ENCODE measurements at regions not wholly inside any gene's neighbourhood (a gene's known extent, or its start where the extent isn't known, plus 50 kb on each side); places are given as distances from the start of the nearest gene placed in this dataset.

- Histone ChIP-seq H3K9ac (ENCODE audit: low read length) (no peak overlapping the region), H3K36me3 (ENCODE audit: control insufficient read depth, low read depth, low read length) (no peaks in the 10 kb centered on the region)
These were observed 341.6 kb upstream of the AZI2 start for GRCh38 chr3:28690176-28690575.

DNA sequence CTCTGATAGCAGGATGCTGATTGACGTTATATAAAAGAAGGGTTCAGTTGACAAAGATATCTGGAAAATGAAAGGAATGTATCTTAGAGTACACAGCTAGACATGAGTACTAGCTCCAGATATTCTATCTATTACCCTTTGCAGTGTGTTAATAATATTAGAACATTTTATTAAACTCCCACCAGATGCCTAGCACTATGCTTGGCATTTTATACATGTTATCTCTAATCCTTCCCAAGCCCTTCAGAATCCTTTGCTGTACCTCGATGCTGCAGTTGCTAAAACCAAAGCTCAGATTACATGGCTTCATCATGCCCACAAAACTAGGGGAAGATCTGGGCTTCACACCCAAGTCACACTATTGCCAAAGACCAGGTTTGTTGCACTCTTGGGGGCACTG lies 350.1 kb upstream of the AZI2 start:
- H3K36me3 ChIP-seq (ENCODE audit: control insufficient read depth, low read depth, low read length), result no peaks in the 10 kb centered on the region
- H3K4me3 ChIP-seq (ENCODE audit: low read length), result no peak overlapping the region
- H3K27ac ChIP-seq (ENCODE audit: low read length), result no peak overlapping the region
- H3K4me1 ChIP-seq (ENCODE audit: control insufficient read depth, low read depth, low read length), result peaks cover 3% of the 10 kb centered on the region
- no peaks in the 10 kb centered on the region for H3K9me3 ChIP-seq (ENCODE audit: control insufficient read depth, low read depth, low read length)
- H3K9ac ChIP-seq (ENCODE audit: low read length), result no peak overlapping the region
- H3K27me3 ChIP-seq (ENCODE audit: control insufficient read depth, insufficient read depth, low read length), result no peaks in the 10 kb centered on the region

More at GRCh38 chr3:28690176-28690575, 341.6 kb upstream of the AZI2 start:
- Histone ChIP-seq H3K9me3 (ENCODE audit: control insufficient read depth, low read depth, low read length) (no peaks in the 10 kb centered on the region), H3K4me1 (ENCODE audit: control insufficient read depth, low read depth, low read length) (peaks cover 3% of the 10 kb centered on the region), H3K27me3 (ENCODE audit: control insufficient read depth, insufficient read depth, low read length) (no peaks in the 10 kb centered on the region), H3K4me3 (ENCODE audit: low read length) (no peak overlapping the region), H3K27ac (ENCODE audit: low read length) (no peak overlapping the region)

DNA sequence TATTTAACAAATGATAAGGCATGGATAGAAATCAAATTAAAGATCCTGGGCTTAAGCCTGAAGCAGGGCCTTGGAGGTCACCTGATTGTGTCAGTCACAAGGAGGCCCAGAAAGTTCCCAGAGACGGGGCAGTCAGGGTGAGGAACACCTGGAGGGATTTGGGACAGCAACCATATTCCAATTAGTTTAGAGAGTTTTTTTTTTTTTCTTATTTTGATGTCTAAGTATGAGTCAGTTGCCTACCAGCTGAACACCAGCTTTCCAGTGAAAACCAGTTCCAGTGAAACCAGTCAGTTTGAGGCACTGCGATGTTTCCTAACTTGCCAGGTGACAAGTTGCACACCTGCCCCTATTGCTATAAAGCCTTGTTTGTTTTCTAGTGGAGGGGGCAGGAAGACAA lies 350.7 kb upstream of the AZI2 start:
- H3K27ac ChIP-seq (ENCODE audit: low read length), result no peak overlapping the region
- H3K9me3 ChIP-seq (ENCODE audit: control insufficient read depth, low read depth, low read length), result no peaks in the 10 kb centered on the region
- no peak overlapping the region for H3K9ac ChIP-seq (ENCODE audit: low read length)
- H3K36me3 ChIP-seq (ENCODE audit: control insufficient read depth, low read depth, low read length), result no peaks in the 10 kb centered on the region
- peaks cover 6% of the 10 kb centered on the region for H3K4me1 ChIP-seq (ENCODE audit: control insufficient read depth, low read depth, low read length)
- H3K4me3 ChIP-seq (ENCODE audit: low read length), result no peak overlapping the region
- no peaks in the 10 kb centered on the region for H3K27me3 ChIP-seq (ENCODE audit: control insufficient read depth, insufficient read depth, low read length)

- Histone ChIP-seq H3K27ac (ENCODE audit: low read length) (no peak overlapping the region), H3K4me1 (ENCODE audit: control insufficient read depth, low read depth, low read length) (peaks cover 6% of the 10 kb centered on the region), H3K36me3 (ENCODE audit: control insufficient read depth, low read depth, low read length) (no peaks in the 10 kb centered on the region), H3K4me3 (ENCODE audit: low read length) (no peak overlapping the region), H3K9me3 (ENCODE audit: control insufficient read depth, low read depth, low read length) (no peaks in the 10 kb centered on the region), H3K27me3 (ENCODE audit: control insufficient read depth, insufficient read depth, low read length) (no peaks in the 10 kb centered on the region), H3K9ac (ENCODE audit: low read length) (no peak overlapping the region)
These were observed 352.1 kb upstream of the AZI2 start for GRCh38 chr3:28700728-28701127.

DNA sequence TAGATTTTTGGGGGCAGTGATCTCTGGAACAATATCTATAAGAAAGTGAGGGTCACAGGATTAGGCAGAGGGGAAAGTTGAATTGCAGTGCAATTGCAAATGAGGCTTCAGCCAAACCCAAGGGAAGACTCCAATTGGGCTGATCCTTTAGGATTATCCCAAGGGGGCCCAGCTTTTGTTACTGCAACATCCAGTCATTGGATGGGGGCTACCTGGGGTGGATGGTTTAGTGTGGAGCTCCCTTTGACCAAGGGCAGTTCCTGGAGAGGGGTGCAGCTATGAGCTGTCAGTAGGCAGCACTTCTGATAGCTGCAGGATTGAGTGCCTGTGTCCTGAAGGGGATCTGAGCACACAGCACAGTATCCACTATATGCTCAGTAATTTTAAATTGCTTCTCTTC lies 355.2 kb upstream of the AZI2 start:
- Histone ChIP-seq H3K9me3 (ENCODE audit: control insufficient read depth, low read depth, low read length) (no peaks in the 10 kb centered on the region), H3K4me1 (ENCODE audit: control insufficient read depth, low read depth, low read length) (peaks cover 6% of the 10 kb centered on the region), H3K27me3 (ENCODE audit: control insufficient read depth, insufficient read depth, low read length) (no peaks in the 10 kb centered on the region), H3K27ac (ENCODE audit: low read length) (no peak overlapping the region), H3K4me3 (ENCODE audit: low read length) (no peak overlapping the region), H3K36me3 (ENCODE audit: control insufficient read depth, low read depth, low read length) (no peaks in the 10 kb centered on the region), H3K9ac (ENCODE audit: low read length) (no peak overlapping the region)

DNA sequence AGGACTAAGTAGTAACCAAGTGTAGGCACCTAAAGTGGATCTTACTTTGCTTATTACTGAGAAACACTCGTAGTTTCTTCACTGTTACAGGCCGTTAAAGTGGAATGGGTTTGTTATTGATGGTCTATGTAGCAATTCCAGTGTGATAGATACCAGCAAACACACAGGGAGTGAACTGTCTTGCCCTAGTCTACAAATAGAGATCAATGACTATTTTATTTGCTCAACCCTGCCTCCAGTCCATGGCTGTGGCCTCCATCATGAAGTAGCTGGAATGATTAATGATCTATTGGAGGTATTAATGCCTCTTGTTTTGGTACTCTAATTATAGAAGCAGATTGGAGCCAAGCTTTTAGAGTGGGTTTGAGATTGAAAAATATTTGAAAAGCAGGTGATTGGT lies 362.7 kb upstream of the AZI2 start:
- no peaks in the 10 kb centered on the region for H3K36me3 ChIP-seq (ENCODE audit: control insufficient read depth, low read depth, low read length)
- H3K9ac ChIP-seq (ENCODE audit: low read length), result no peak overlapping the region
- H3K27ac ChIP-seq (ENCODE audit: low read length), result no peak overlapping the region
- no peaks in the 10 kb centered on the region for H3K9me3 ChIP-seq (ENCODE audit: control insufficient read depth, low read depth, low read length)
- H3K27me3 ChIP-seq (ENCODE audit: control insufficient read depth, insufficient read depth, low read length), result no peaks in the 10 kb centered on the region
- H3K4me1 ChIP-seq (ENCODE audit: control insufficient read depth, low read depth, low read length), result no peaks in the 10 kb centered on the region
- no peak overlapping the region for H3K4me3 ChIP-seq (ENCODE audit: low read length)

DNA sequence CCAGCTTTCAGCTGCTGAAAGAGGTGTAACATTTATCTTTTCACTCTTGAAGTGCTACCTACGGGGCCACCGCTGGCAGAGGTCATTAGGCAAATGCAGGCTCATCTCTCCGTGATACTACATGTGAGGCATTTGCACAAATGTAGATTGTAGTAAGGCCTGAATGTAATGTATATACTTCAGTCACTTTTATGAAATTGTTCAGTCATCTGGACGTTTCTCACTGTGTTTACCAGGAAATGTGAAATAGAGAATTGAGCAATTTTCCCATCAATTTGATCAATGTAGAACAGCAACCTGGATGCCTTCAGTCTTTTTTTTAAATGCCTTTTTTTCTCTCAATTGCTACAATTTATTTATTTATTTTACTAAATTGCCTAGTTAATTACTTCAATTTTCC lies 368.3 kb upstream of the AZI2 start:
- Histone ChIP-seq H3K4me3 (ENCODE audit: low read length) (no peak overlapping the region), H3K27me3 (ENCODE audit: control insufficient read depth, insufficient read depth, low read length) (no peaks in the 10 kb centered on the region)

GRCh38 chr3:28718074-28718849 lies 369.6 kb upstream of the AZI2 start:
- no peaks in the 10 kb centered on the region for H3K9me3 ChIP-seq (ENCODE audit: control insufficient read depth, low read depth, low read length)
- no peak overlapping the region for H3K27ac ChIP-seq (ENCODE audit: low read length)
- no peak overlapping the region for H3K4me3 ChIP-seq (ENCODE audit: low read length)
- H3K9ac ChIP-seq (ENCODE audit: low read length), result no peak overlapping the region
- H3K4me1 ChIP-seq (ENCODE audit: control insufficient read depth, low read depth, low read length), result no peaks in the 10 kb centered on the region
- H3K36me3 ChIP-seq (ENCODE audit: control insufficient read depth, low read depth, low read length), result no peaks in the 10 kb centered on the region
- no peaks in the 10 kb centered on the region for H3K27me3 ChIP-seq (ENCODE audit: control insufficient read depth, insufficient read depth, low read length)

More for the DNA sequence above, 368.3 kb upstream of the AZI2 start:
- Histone ChIP-seq H3K4me1 (ENCODE audit: control insufficient read depth, low read depth, low read length) (no peaks in the 10 kb centered on the region), H3K36me3 (ENCODE audit: control insufficient read depth, low read depth, low read length) (no peaks in the 10 kb centered on the region), H3K27ac (ENCODE audit: low read length) (no peak overlapping the region), H3K9ac (ENCODE audit: low read length) (no peak overlapping the region), H3K9me3 (ENCODE audit: control insufficient read depth, low read depth, low read length) (no peaks in the 10 kb centered on the region)

GRCh38 chr3:28726840-28727239 lies 378.2 kb upstream of the AZI2 start:
- H3K4me3 ChIP-seq (ENCODE audit: low read length), result no peak overlapping the region
- no peaks in the 10 kb centered on the region for H3K27me3 ChIP-seq (ENCODE audit: control insufficient read depth, insufficient read depth, low read length)
- H3K27ac ChIP-seq (ENCODE audit: low read length), result no peak overlapping the region
- no peak overlapping the region for H3K9ac ChIP-seq (ENCODE audit: low read length)
- no peaks in the 10 kb centered on the region for H3K9me3 ChIP-seq (ENCODE audit: control insufficient read depth, low read depth, low read length)
- no peaks in the 10 kb centered on the region for H3K36me3 ChIP-seq (ENCODE audit: control insufficient read depth, low read depth, low read length)
- no peaks in the 10 kb centered on the region for H3K4me1 ChIP-seq (ENCODE audit: control insufficient read depth, low read depth, low read length)

DNA sequence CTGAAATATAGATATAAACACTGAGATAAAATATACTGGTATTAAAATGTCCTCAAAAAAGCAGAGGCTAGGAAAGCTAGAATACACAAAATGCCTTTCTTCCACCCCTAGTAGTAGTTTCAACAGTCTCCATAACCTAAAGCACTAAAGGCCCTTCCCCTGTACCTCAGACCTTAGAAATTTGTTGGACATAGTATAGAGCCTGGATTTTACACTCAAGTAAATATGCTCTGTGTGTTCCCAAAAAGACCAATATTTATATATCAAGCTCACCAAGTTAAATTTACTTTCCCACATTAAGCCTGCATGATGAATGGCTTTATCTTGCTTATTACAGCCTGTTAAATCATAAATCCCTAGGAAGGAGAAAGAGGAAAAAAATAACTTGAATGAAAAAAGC lies 378.7 kb upstream of the AZI2 start:
- no peak overlapping the region for H3K4me3 ChIP-seq (ENCODE audit: low read length)
- H3K27me3 ChIP-seq (ENCODE audit: control insufficient read depth, insufficient read depth, low read length), result no peaks in the 10 kb centered on the region
- H3K9ac ChIP-seq (ENCODE audit: low read length), result no peak overlapping the region
- H3K4me1 ChIP-seq (ENCODE audit: control insufficient read depth, low read depth, low read length), result no peaks in the 10 kb centered on the region
- H3K27ac ChIP-seq (ENCODE audit: low read length), result no peak overlapping the region
- no peaks in the 10 kb centered on the region for H3K9me3 ChIP-seq (ENCODE audit: control insufficient read depth, low read depth, low read length)
- H3K36me3 ChIP-seq (ENCODE audit: control insufficient read depth, low read depth, low read length), result no peaks in the 10 kb centered on the region

DNA sequence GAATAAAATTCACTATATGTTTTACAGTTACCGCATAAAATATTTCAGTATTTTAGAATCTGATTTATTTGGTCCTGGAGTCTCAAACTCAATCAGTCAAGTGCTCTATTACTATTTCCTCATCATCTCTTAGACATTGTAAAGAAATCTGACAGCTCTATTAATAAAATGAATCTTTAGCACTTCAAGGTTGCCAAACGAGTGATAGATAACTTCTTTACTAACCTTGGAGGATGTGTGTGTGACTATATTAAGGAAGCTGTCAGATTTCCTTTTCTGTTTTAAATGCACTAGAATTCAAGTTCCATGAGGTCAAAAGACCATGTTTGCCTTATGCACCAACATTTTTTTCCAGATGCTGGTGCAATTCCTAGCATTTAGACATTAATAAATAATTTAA lies 389.8 kb upstream of the AZI2 start:
- H3K36me3 ChIP-seq (ENCODE audit: control insufficient read depth, low read depth, low read length), result no peaks in the 10 kb centered on the region
- no peak overlapping the region for H3K9ac ChIP-seq (ENCODE audit: low read length)
- H3K4me3 ChIP-seq (ENCODE audit: low read length), result no peak overlapping the region
- no peaks in the 10 kb centered on the region for H3K27me3 ChIP-seq (ENCODE audit: control insufficient read depth, insufficient read depth, low read length)
- no peak overlapping the region for H3K27ac ChIP-seq (ENCODE audit: low read length)
- no peaks in the 10 kb centered on the region for H3K9me3 ChIP-seq (ENCODE audit: control insufficient read depth, low read depth, low read length)
- no peaks in the 10 kb centered on the region for H3K4me1 ChIP-seq (ENCODE audit: control insufficient read depth, low read depth, low read length)

DNA sequence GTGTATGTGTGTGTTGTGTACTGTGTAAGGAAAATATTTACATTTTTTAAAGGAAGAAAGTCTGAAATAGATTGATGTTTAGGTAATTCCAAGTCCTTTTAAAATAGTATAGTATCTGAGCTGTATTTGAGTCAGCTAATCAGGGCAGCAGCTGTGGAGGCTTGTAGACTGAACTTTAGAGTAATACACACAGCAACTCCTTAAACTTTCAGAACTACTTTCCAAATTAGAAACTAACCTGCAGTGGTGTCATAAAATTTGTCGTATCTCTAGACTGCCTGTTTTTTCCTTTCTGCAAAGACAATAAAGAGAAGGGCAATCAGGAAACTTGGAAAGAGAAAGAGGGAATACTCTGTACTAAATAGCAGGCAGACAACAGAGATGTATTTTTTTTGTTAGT lies 391.0 kb upstream of the AZI2 start:
- no peaks in the 10 kb centered on the region for H3K27me3 ChIP-seq (ENCODE audit: control insufficient read depth, insufficient read depth, low read length)
- H3K27ac ChIP-seq (ENCODE audit: low read length), result no peak overlapping the region
- H3K9me3 ChIP-seq (ENCODE audit: control insufficient read depth, low read depth, low read length), result no peaks in the 10 kb centered on the region
- H3K36me3 ChIP-seq (ENCODE audit: control insufficient read depth, low read depth, low read length), result no peaks in the 10 kb centered on the region
- no peak overlapping the region for H3K4me3 ChIP-seq (ENCODE audit: low read length)
- H3K4me1 ChIP-seq (ENCODE audit: control insufficient read depth, low read depth, low read length), result no peaks in the 10 kb centered on the region
- no peak overlapping the region for H3K9ac ChIP-seq (ENCODE audit: low read length)
